HepG2 (cell line): ENCODE measurements at regions not wholly inside any gene's neighbourhood (a gene's known extent, or its start where the extent isn't known, plus 50 kb on each side); places are given as distances from the start of the nearest gene placed in this dataset.

Source experiments
- ATAC-seq: fragments of 200-7000 bp; cut with Tn5 transposase; 3 replicates; pipeline ENCODE4 v1.9.1; 2020; ENCODE audit warnings: mild to moderate bottlenecking, moderate library complexity
- BruUV-seq: library from RNA; stranded (reverse); fragments of 400-500 nt; replicated peaks from 2 replicates; lab custom pipeline; 2021; lab: Mats Ljungman, UMichigan
- CTCF ChIA-PET: fragments of 300-600 bp; formaldehyde crosslinking; extraction: SDS; loops from one replicate; lab custom pipeline; 2021; ENCODE audit warnings: low total read pairs, inconsistent platforms, low intra/inter-chr PET ratio; lab: Yijun Ruan, JAX
- POLR2A ChIA-PET: fragments of 350-600 bp; sonication (Branson Sonifier 250); formaldehyde crosslinking; loops from one replicate; lab custom pipeline; 2020; ENCODE audit warnings: antibody characterized with exemption, inconsistent platforms; lab: Yijun Ruan, JAX
- DNase-seq: peaks from one replicate; pipeline ENCODE4 v3.0.0-alpha.2; 2015; ENCODE audit warnings: low spot score
- FAIRE-seq: peaks from 3 replicates; lab custom pipeline; 2011; peaks lifted over from hg19 to GRCh38; lab: Jason Lieb, UNC
- H2AFZ ChIP-seq: one replicate; pipeline ENCODE4 v1.6.1; 2011; ENCODE audit warnings: low read length, inconsistent platforms
- H3K27ac ChIP-seq: fragments of 300-600 bp; 3 replicates; pipeline ENCODE4 v1.8.0; 2011; ENCODE audit warnings: mixed run types, mild to moderate bottlenecking, mixed read lengths, low read length, inconsistent platforms; ENCODE audit not compliant: insufficient read depth; ENCODE audit errors: extremely low read length
- H3K27me3 ChIP-seq, 2 experiments: fragments of 200-600 bp in 1 of 2; 2 replicates in 1 of 2; 3 replicates in 1 of 2; pipeline versions ENCODE4 v1.6.0 to v1.8.0; 2011; ENCODE audit warnings: low read length in 2 of 2, mild to moderate bottlenecking in 2 of 2, moderate library complexity in 2 of 2, inconsistent platforms in 1 of 2; ENCODE audit not compliant: insufficient read depth in 2 of 2, control insufficient read depth in 1 of 2
- H3K36me3 ChIP-seq, 2 experiments: fragments of 200-600 bp in 1 of 2; replicated peaks in 1 of 2; 2 replicates in 1 of 2; 3 replicates in 1 of 2; pipeline versions ENCODE4 v1.5.1 to v1.8.0; 2011; ENCODE audit warnings: low read length in 2 of 2, inconsistent platforms in 1 of 2; ENCODE audit not compliant: insufficient read depth in 2 of 2, control insufficient read depth in 1 of 2
- H3K4me1 ChIP-seq: 2 replicates; pipeline ENCODE4 v1.5.1; 2012; ENCODE audit warnings: low read length, inconsistent platforms; ENCODE audit not compliant: insufficient read depth
- H3K4me2 ChIP-seq: 2 replicates; pipeline ENCODE4 v1.6.0; 2011; ENCODE audit warnings: low read depth, low read length, inconsistent platforms
- H3K4me3 ChIP-seq, 3 experiments: fragments of 200-600 bp in 1 of 3; sonication (generic), shearing (Covaris generic) in 1 of 3; replicated peaks in 1 of 3; 2 replicates each; pipeline ENCODE4 v1.5.1; 2011 to 2016; ENCODE audit warnings: low read length in 3 of 3, inconsistent platforms in 2 of 3, low read depth in 2 of 3, mild to moderate bottlenecking in 2 of 3, control low read depth in 1 of 3, mixed read lengths in 1 of 3; ENCODE audit not compliant: insufficient read depth in 1 of 3
- H3K79me2 ChIP-seq: one replicate; pipeline ENCODE4 v1.6.1; 2011; ENCODE audit warnings: low read length, inconsistent platforms; ENCODE audit not compliant: insufficient read depth
- H3K9ac ChIP-seq: 2 replicates; pipeline ENCODE4 v1.6.0; 2011; ENCODE audit warnings: mild to moderate bottlenecking, low read depth, low read length, inconsistent platforms; ENCODE audit not compliant: insufficient read depth
- H3K9me3 ChIP-seq: 2 replicates; pipeline ENCODE4 v1.5.1; 2012; ENCODE audit warnings: mild to moderate bottlenecking, low read length
- H4K20me1 ChIP-seq: 2 replicates; pipeline ENCODE4 v1.6.0; 2011; ENCODE audit warnings: inconsistent platforms, mild to moderate bottlenecking, low read length, moderate library complexity; ENCODE audit not compliant: insufficient read depth
- BHLHE40 ChIP-seq: IDR thresholded peaks from 2 replicates; pipeline ENCODE4 v1.6.1; 2011; ENCODE audit warnings: low read length, improper control_type of control experiment
- CAMTA2 ChIP-seq: sonication (generic); formaldehyde crosslinking; IDR thresholded peaks from 2 replicates; pipeline ENCODE4 v1.4.0; 2020; ENCODE audit warnings: mild to moderate bottlenecking, missing genetic modification reagents, borderline replicate concordance
- MBD4 ChIP-seq: IDR thresholded peaks from 2 replicates; pipeline ENCODE4 v1.6.1; 2012; ENCODE audit warnings: low read length, inconsistent platforms, borderline replicate concordance
- MED1 ChIP-seq: sonication (generic); formaldehyde crosslinking; IDR thresholded peaks from 2 replicates; pipeline ENCODE4 v1.4.0; 2020; ENCODE audit warnings: missing genetic modification reagents
- RARG ChIP-seq: sonication (generic); formaldehyde crosslinking; IDR thresholded peaks from 2 replicates; pipeline ENCODE4 v1.4.0; 2020; ENCODE audit warnings: low read depth, mild to moderate bottlenecking, missing genetic modification reagents
- SAP130 ChIP-seq: IDR thresholded peaks from 2 replicates; pipeline ENCODE4 v1.6.1; 2016; ENCODE audit warnings: low read depth
- SMAD9 ChIP-seq: sonication (generic); formaldehyde crosslinking; IDR thresholded peaks from 2 replicates; pipeline ENCODE4 v1.5.1; 2020; ENCODE audit warnings: mild to moderate bottlenecking, missing genetic modification reagents
- SMARCC2 ChIP-seq: fragments of 450-650 bp; IDR thresholded peaks from 2 replicates; pipeline ENCODE4 v1.6.1; 2017; ENCODE audit warnings: antibody characterized with exemption, mild to moderate bottlenecking
- TCF7L2 ChIP-seq: IDR thresholded peaks from 2 replicates; pipeline ENCODE4 v1.6.1; 2011; ENCODE audit warnings: mild to moderate bottlenecking, low read depth, low read length, moderate library complexity
- TSC22D2 ChIP-seq: sonication (generic); formaldehyde crosslinking; IDR thresholded peaks from 2 replicates; pipeline ENCODE4 v1.5.1; 2020; ENCODE audit warnings: missing genetic modification reagents, mild to moderate bottlenecking, borderline replicate concordance
- XRCC5 ChIP-seq: fragments of 200-400 bp; formaldehyde crosslinking; optimal IDR thresholded peaks from 2 replicates; pipeline ENCODE3; 2017; ENCODE audit warnings: mild to moderate bottlenecking, low read length
- ZBTB20 ChIP-seq: sonication (generic); formaldehyde crosslinking; IDR thresholded peaks from 2 replicates; pipeline ENCODE4 v1.8.1; 2023; ENCODE audit warnings: missing genetic modification reagents, low read depth, mild to moderate bottlenecking, borderline replicate concordance
- ZFP1 ChIP-seq: IDR thresholded peaks from 2 replicates; pipeline ENCODE4 v1.6.1; 2016
- ZNF12 ChIP-seq: sonication (generic); formaldehyde crosslinking; IDR thresholded peaks from 2 replicates; pipeline ENCODE4 v1.5.0; 2020; ENCODE audit warnings: missing genetic modification reagents
- ZNF251 ChIP-seq: sonication (generic); formaldehyde crosslinking; IDR thresholded peaks from 2 replicates; pipeline ENCODE4 v1.9.0; 2021; ENCODE audit warnings: mild to moderate bottlenecking, missing genetic modification reagents
- ZNF260 ChIP-seq: sonication (generic); formaldehyde crosslinking; IDR thresholded peaks from 2 replicates; pipeline ENCODE4 v1.4.0; 2020; ENCODE audit warnings: missing genetic modification reagents, low read depth, mild to moderate bottlenecking, borderline replicate concordance
- ZNF484 ChIP-seq: sonication (generic); formaldehyde crosslinking; IDR thresholded peaks from 2 replicates; pipeline ENCODE4 v1.5.1; 2020; ENCODE audit warnings: mild to moderate bottlenecking, low read depth, missing genetic modification reagents, borderline replicate concordance
- ZNF788 ChIP-seq: sonication (generic); formaldehyde crosslinking; IDR thresholded peaks from 2 replicates; pipeline ENCODE4 v1.5.0; 2020; ENCODE audit warnings: mild to moderate bottlenecking, missing genetic modification reagents, borderline replicate concordance
- ZNF83 ChIP-seq: sonication (generic); formaldehyde crosslinking; IDR thresholded peaks from 2 replicates; pipeline ENCODE4 v1.4.0; 2020; ENCODE audit warnings: missing genetic modification reagents, mild to moderate bottlenecking, borderline replicate concordance
- WGBS: methylation state at CpG from one replicate; pipeline ENCODE4 v1.1.6; 2017; ENCODE audit warnings: low lambda C conversion rate; 5-methylcytosine and 5-hydroxymethylcytosine counted together
- in situ Hi-C: cut with HindIII; loops from 2 replicates; pipeline ENCODE4 v1.10.0; 2017; ENCODE audit warnings: low pct_unique_long_range_greater_than_20kb; ENCODE audit not compliant: extremely low pct_ligation_motif_present
- intact Hi-C: fragments of 100-400 bp; cut with micrococcal nuclease; formaldehyde crosslinking; loops from one replicate; pipeline ENCODE4 v1.10.0; 2022; ENCODE audit not compliant: unreplicated experiment
- TF ChIP-seq, protein P1 (sequence below): sonication (generic); formaldehyde crosslinking; IDR thresholded peaks from 2 replicates; pipeline ENCODE4 v1.5.0; 2020; ENCODE audit warnings: missing genetic modification reagents
- TF ChIP-seq, protein P2 (sequence below): sonication (generic); formaldehyde crosslinking; IDR thresholded peaks from 2 replicates; pipeline ENCODE4 v1.4.0; 2020; ENCODE audit warnings: missing genetic modification reagents, borderline replicate concordance

DNA sequence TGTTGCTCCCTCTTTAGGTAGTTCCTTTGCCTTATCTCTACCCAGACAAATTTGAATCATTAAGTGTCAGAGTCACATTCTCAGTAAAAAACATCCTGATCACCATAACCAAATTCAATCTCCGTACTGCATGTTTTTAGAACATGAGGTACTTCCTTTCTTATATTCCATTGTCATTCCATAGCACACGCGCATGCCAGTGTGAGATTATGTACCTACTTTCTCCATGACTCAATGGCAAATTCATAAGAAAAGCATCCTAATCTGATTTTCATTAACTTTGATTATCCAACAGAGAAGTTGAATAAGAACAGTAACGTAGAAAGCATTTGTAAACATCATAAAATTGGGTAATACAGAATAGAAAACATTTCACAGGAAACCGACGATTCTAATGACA, 1118.6 kb upstream of the CDH9 start (continued):
- no peak for TF ChIP-seq ZNF484

DNA sequence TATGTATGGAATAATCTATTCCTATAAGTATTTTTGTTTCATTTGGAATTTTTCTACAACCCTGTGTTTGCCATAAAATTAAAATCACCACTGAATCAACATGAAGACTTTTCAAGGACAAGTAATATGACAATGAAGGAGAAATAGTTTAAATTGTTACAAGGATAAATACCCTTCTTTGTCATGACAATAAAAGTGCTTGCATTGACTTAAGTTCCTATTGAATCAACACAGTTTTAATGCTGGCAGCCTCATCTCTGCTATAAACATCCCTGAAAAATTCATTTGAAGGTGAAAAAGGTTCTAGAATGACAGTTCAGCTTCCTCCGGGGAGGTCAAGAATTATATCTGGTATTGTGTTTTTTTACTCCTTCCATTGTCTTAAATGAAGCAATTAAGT, 1105.1 kb upstream of the CDH9 start:
- Histone ChIP-seq H3K36me3 (no peaks in the 10 kb centered on the region), H3K27me3 (no peaks in the 10 kb centered on the region), H4K20me1 (no peaks in the 10 kb centered on the region), H3K9ac (no peak overlapping the region), H3K27ac (no peak overlapping the region), H3K4me2 (no peak overlapping the region), H3K4me3 (no peak overlapping the region), H2AFZ (no peak overlapping the region), H3K4me1 (no peaks in the 10 kb centered on the region), H3K9me3 (no peaks in the 10 kb centered on the region; the same call in 1 of the 2 replicates), H3K79me2 (no peaks in the 10 kb centered on the region)
- in situ Hi-C loops (no loop called here), intact Hi-C loops (no loop called here)
- DNase-seq, result no peak
- POLR2A ChIA-PET, result no interaction called here
- 90% methylated on average over 1 of the region's 1 CpG for WGBS
- TF ChIP-seq SAP130 (CRISPR knock-in tag) (no peak), ZBTB20 (CRISPR knock-in tag) (no peak), SMARCC2 (no peak), XRCC5 (no peak), TCF7L2 (no peak), SMAD9 (CRISPR knock-in tag) (no peak), BHLHE40 (no peak), RARG (CRISPR knock-in tag) (no peak), ZNF12 (no peak), MED1 (no peak), ZNF788 (no peak), ZNF251 (CRISPR knock-in tag) (no peak), TSC22D2 (CRISPR knock-in tag) (no peak), ZNF83 (no peak), ZNF260 (CRISPR knock-in tag) (no peak), CAMTA2 (no peak), ZFP1 (CRISPR knock-in tag) (no peak), MBD4 (no peak)
- TF ChIP-seq, protein P1, sequence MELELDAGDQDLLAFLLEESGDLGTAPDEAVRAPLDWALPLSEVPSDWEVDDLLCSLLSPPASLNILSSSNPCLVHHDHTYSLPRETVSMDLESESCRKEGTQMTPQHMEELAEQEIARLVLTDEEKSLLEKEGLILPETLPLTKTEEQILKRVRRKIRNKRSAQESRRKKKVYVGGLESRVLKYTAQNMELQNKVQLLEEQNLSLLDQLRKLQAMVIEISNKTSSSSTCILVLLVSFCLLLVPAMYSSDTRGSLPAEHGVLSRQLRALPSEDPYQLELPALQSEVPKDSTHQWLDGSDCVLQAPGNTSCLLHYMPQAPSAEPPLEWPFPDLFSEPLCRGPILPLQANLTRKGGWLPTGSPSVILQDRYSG (CRISPR knock-in tag), result no peak
- TF ChIP-seq, protein P2, sequence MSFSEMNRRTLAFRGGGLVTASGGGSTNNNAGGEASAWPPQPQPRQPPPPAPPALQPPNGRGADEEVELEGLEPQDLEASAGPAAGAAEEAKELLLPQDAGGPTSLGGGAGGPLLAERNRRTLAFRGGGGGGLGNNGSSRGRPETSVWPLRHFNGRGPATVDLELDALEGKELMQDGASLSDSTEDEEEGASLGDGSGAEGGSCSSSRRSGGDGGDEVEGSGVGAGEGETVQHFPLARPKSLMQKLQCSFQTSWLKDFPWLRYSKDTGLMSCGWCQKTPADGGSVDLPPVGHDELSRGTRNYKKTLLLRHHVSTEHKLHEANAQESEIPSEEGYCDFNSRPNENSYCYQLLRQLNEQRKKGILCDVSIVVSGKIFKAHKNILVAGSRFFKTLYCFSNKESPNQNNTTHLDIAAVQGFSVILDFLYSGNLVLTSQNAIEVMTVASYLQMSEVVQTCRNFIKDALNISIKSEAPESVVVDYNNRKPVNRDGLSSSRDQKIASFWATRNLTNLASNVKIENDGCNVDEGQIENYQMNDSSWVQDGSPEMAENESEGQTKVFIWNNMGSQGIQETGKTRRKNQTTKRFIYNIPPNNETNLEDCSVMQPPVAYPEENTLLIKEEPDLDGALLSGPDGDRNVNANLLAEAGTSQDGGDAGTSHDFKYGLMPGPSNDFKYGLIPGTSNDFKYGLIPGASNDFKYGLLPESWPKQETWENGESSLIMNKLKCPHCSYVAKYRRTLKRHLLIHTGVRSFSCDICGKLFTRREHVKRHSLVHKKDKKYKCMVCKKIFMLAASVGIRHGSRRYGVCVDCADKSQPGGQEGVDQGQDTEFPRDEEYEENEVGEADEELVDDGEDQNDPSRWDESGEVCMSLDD (CRISPR knock-in tag), result no peak
- no TSS peak for BruUV-seq
- ATAC-seq, result no peak
- no peak for FAIRE-seq
- CTCF ChIA-PET, result no interaction called here
